ENCODE measurements at regions not wholly inside any gene's neighbourhood (a gene's known extent, or its start where the extent isn't known, plus 50 kb on each side); places are given as distances from the start of the nearest gene placed in this dataset.

DNA sequence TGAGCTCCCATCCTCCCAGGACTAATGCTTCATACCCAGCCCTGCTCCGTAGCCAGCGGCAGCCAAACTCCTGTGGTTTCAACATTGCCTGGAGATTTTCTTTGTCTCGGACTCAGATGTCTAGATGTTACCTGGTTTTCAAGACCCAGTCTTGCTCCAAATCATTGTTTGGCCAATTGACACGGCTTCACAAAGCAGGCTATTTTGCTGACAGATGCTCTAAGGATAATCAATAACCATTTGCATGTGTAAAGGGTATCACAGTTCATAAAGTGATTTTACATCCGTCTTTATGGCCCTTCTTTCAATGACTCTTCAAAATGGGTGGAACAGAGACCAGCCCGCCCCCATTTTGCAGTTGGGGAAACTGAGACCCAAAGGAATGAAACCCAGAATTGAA, 153.4 kb downstream of the SALL1 start:
- H3K27ac ChIP-seq (ENCODE audit: low read length), result no peak overlapping the region
- WGBS (ENCODE audit: insufficient coverage), result 83% methylated on average over 3 of the region's 6 CpGs

DNA sequence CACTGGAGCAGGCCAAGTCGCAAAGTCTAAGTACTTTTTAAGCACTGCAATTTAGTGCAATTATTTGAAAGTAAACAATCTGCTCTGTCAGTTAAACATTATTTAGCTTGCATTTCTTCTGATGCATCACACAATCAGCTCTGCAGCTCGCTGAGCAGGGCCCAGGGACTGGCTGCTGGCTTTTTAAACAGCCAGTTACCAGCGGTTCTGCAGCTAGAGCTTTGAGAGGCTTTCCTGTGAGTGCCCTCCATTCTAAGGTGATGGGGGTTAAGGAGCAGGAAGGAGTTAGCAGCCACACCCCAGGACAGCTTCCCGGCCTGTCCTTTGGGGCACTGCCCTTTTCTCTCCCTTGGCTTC, 154.3 kb downstream of the SALL1 start:
- WGBS (ENCODE audit: insufficient coverage), result 0% methylated on average over 2 of the region's 4 CpGs
- Histone ChIP-seq H3K36me3 (ENCODE audit: control insufficient read depth, insufficient read depth, low read length) (no peaks in the 10 kb centered on the region), H3K9me3 (replicated peaks; ENCODE audit: control insufficient read depth, low read depth, low read length) (no peaks in the 10 kb centered on the region), H3K4me3 (ENCODE audit: low read length) (no peak overlapping the region), H3K27ac (ENCODE audit: low read length) (no peak overlapping the region), H3K4me1 (ENCODE audit: control insufficient read depth, insufficient read depth, low read length) (no peaks in the 10 kb centered on the region), H3K27me3 (ENCODE audit: control insufficient read depth, insufficient read depth, low read length) (no peaks in the 10 kb centered on the region)
- no peak for DNase-seq

More for the DNA sequence above, 153.4 kb downstream of the SALL1 start:
- Histone ChIP-seq H3K27me3 (ENCODE audit: control insufficient read depth, insufficient read depth, low read length) (no peaks in the 10 kb centered on the region), H3K36me3 (ENCODE audit: control insufficient read depth, insufficient read depth, low read length) (no peaks in the 10 kb centered on the region), H3K4me3 (ENCODE audit: low read length) (no peak overlapping the region), H3K4me1 (ENCODE audit: control insufficient read depth, insufficient read depth, low read length) (no peaks in the 10 kb centered on the region), H3K9me3 (replicated peaks; ENCODE audit: control insufficient read depth, low read depth, low read length) (no peaks in the 10 kb centered on the region)
- no peak for DNase-seq

DNA sequence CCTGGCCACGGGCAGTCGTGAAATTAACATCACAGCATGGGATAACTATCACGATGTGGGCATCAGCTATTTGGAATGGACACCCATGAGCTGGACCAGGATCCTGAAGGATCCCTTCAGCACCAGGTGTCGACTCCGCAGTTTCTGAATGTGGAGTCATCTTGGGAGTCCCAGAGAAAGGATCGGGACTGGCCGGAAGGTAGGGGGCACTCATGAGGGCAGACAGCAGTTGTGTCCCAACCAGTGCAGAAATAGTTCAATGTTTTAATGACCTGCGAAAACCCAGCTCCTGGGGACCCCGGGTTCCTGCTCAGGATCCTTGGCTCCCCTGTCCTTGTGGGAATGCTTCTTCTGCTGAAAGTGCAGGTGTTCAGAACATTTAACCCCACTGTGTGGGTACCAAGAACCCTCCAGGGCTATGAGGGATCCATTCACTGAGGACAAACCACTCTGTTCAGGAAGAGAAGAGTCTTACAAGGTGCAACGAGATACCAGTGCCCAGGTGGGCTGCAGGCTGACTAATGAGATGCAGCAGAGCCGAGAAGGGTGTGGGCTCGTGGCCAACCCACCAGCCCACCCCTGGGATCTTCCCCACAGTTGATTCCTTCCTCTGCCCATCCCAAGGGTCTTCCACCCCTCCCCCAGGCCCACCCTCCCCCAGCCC, 154.8 kb downstream of the SALL1 start:
- 72% methylated on average over 8 of the region's 12 CpGs for WGBS (ENCODE audit: insufficient coverage)

DNA sequence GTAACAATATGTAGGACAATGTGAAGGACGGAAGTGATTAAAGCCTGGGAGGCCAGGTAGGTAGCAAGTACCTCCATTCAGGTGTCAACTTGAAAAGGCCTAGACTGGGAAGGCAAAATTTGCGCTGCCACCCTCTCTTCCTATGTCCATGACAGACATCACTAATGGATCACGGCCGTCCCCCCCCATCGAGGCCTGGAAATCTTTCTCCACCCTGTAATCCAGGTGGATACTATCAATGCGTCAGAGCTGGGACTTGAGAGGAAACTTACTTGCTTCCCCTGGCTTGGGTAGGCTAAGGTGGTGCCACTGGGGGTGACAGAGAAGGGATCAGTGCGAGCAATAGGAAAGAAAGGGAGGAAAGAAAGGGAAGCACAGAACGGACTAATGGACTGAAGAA, 156.1 kb downstream of the SALL1 start:
- H3K27ac ChIP-seq (ENCODE audit: low read length), result no peak overlapping the region
- no peaks in the 10 kb centered on the region for H3K4me1 ChIP-seq (ENCODE audit: control insufficient read depth, insufficient read depth, low read length)
- H3K9me3 ChIP-seq (replicated peaks; ENCODE audit: control insufficient read depth, low read depth, low read length), result no peaks in the 10 kb centered on the region
- no peak overlapping the region for H3K4me3 ChIP-seq (ENCODE audit: low read length)
- no peak for DNase-seq
- H3K36me3 ChIP-seq (ENCODE audit: control insufficient read depth, insufficient read depth, low read length), result no peaks in the 10 kb centered on the region
- WGBS (ENCODE audit: insufficient coverage), result 80% methylated on average over 4 of the region's 8 CpGs
- H3K27me3 ChIP-seq (ENCODE audit: control insufficient read depth, insufficient read depth, low read length), result no peaks in the 10 kb centered on the region

More for the DNA sequence above, 154.8 kb downstream of the SALL1 start:
- no peak for DNase-seq
- H3K4me3 ChIP-seq (ENCODE audit: low read length), result no peak overlapping the region
- no peaks in the 10 kb centered on the region for H3K9me3 ChIP-seq (replicated peaks; ENCODE audit: control insufficient read depth, low read depth, low read length)
- no peaks in the 10 kb centered on the region for H3K27me3 ChIP-seq (ENCODE audit: control insufficient read depth, insufficient read depth, low read length)
- H3K36me3 ChIP-seq (ENCODE audit: control insufficient read depth, insufficient read depth, low read length), result no peaks in the 10 kb centered on the region
- no peaks in the 10 kb centered on the region for H3K4me1 ChIP-seq (ENCODE audit: control insufficient read depth, insufficient read depth, low read length)
- H3K27ac ChIP-seq (ENCODE audit: low read length), result no peak overlapping the region

DNA sequence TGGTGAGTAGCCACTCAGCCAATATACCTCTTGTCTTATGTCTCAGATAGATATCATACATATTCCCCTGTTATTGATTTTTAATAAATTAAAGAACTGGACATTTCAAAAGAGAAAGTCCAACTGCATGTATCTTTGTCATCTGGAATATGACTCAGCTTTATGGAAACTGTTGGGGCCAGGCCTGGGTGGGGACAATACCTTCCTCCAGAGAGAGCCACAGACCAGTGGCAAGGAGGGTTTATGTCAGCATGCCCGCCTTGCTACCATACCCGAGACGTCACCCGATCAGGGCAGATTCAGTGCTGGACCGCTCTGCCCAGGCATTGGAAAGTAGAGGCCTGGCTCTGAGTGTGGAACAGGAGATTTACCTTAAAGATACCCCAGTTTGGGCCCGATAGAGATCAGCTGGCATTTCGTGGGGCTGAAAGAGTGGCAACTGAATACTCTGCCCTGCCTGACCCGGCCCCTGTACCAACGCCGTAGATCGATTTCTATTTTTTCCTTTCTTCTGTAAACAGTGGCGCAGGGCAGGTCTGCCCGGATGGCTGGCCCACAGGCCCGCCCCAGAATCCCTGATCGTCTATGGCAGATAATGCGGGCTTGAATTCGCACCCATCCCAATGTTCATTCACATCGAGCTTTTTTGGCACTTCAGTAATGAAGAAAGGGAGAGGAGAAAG, 158.6 kb downstream of the SALL1 start:
- Histone ChIP-seq H3K4me1 (ENCODE audit: control insufficient read depth, insufficient read depth, low read length) (no peaks in the 10 kb centered on the region), H3K9me3 (replicated peaks; ENCODE audit: control insufficient read depth, low read depth, low read length) (no peaks in the 10 kb centered on the region), H3K36me3 (ENCODE audit: control insufficient read depth, insufficient read depth, low read length) (no peaks in the 10 kb centered on the region), H3K4me3 (ENCODE audit: low read length) (no peak overlapping the region), H3K27me3 (ENCODE audit: control insufficient read depth, insufficient read depth, low read length) (no peaks in the 10 kb centered on the region), H3K27ac (ENCODE audit: low read length) (no peak overlapping the region)
- no peak for DNase-seq
- WGBS (ENCODE audit: insufficient coverage), result 87% methylated on average over 11 of the region's 18 CpGs

DNA sequence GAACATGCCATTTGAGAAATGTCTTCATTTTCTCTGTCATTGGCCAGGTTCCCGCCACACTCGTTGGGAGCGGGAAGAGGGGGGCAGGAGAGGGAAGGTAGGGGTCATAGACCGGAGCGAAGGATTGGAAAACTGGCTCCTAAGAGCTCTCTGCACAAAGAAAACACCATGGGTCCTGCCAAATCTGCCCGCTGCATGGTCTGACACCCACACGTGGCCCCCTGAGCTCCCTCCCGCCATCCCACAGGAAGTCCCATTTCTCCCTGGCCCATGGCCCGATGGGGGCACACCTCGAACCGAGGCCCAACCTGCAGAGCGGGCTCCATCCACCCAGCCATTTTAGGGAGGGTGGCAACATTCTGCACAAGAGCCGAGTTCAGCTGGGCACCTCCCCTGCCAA, 159.6 kb downstream of the SALL1 start:
- 92% methylated on average over 8 of the region's 13 CpGs for WGBS (ENCODE audit: insufficient coverage)
- no peaks in the 10 kb centered on the region for H3K36me3 ChIP-seq (ENCODE audit: control insufficient read depth, insufficient read depth, low read length)
- H3K9me3 ChIP-seq (replicated peaks; ENCODE audit: control insufficient read depth, low read depth, low read length), result no peaks in the 10 kb centered on the region
- H3K4me1 ChIP-seq (ENCODE audit: control insufficient read depth, insufficient read depth, low read length), result no peaks in the 10 kb centered on the region
- no peak overlapping the region for H3K27ac ChIP-seq (ENCODE audit: low read length)
- H3K4me3 ChIP-seq (ENCODE audit: low read length), result no peak overlapping the region
- H3K27me3 ChIP-seq (ENCODE audit: control insufficient read depth, insufficient read depth, low read length), result no peaks in the 10 kb centered on the region
- no peak for DNase-seq

DNA sequence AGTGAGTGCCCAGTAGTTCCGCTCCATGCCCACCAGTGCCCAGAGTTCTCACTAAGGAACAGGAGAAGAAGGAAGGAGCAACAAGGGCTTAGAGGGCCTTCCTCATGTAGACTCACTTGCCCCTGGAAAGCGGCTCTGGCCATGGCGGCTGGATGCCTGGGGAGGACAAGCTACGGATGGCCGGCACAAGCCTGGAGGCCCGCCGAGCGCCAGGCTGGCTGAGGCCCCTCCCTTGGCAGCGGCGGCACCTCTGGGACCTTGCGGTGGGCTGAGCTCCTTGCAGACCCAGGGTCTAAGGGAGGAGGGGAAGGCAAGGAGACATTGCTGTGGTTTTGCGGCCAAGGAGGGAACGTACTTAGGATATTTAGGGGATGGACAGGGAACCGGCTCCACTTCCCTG, 160.1 kb downstream of the SALL1 start:
- Histone ChIP-seq H3K27ac (ENCODE audit: low read length) (no peak overlapping the region), H3K4me1 (ENCODE audit: control insufficient read depth, insufficient read depth, low read length) (no peaks in the 10 kb centered on the region), H3K27me3 (ENCODE audit: control insufficient read depth, insufficient read depth, low read length) (no peaks in the 10 kb centered on the region), H3K4me3 (ENCODE audit: low read length) (no peak overlapping the region), H3K36me3 (ENCODE audit: control insufficient read depth, insufficient read depth, low read length) (no peaks in the 10 kb centered on the region), H3K9me3 (replicated peaks; ENCODE audit: control insufficient read depth, low read depth, low read length) (no peaks in the 10 kb centered on the region)
- DNase-seq, result no peak
- WGBS (ENCODE audit: insufficient coverage), result 94% methylated on average over 14 of the region's 14 CpGs

DNA sequence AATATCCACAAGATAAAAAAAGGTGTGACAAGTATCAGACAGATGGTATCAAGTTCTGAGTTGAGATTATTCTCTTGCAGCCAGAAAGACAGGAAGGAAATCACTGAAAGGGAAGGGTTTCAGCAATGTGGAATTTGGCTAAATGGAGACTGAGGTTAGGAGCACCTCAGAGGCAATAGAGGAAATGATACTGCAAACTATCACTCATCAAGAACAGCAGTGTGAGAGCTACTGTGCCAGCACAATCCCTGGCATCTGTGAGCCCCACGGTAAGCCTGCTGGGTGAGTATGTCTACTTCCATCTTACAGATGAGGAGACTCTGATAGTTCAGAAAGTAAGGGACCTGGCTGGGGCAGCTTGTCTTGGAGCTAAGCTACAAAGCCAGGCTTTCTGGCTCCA, 162.0 kb downstream of the SALL1 start:
- 80% methylated on average over 1 of the region's 1 CpG for WGBS (ENCODE audit: insufficient coverage)
- Histone ChIP-seq H3K27ac (ENCODE audit: low read length) (no peak overlapping the region), H3K4me1 (ENCODE audit: control insufficient read depth, insufficient read depth, low read length) (no peaks in the 10 kb centered on the region), H3K9me3 (replicated peaks; ENCODE audit: control insufficient read depth, low read depth, low read length) (no peaks in the 10 kb centered on the region), H3K27me3 (ENCODE audit: control insufficient read depth, insufficient read depth, low read length) (no peaks in the 10 kb centered on the region), H3K36me3 (ENCODE audit: control insufficient read depth, insufficient read depth, low read length) (no peaks in the 10 kb centered on the region), H3K4me3 (ENCODE audit: low read length) (no peak overlapping the region)
- DNase-seq, result no peak

DNA sequence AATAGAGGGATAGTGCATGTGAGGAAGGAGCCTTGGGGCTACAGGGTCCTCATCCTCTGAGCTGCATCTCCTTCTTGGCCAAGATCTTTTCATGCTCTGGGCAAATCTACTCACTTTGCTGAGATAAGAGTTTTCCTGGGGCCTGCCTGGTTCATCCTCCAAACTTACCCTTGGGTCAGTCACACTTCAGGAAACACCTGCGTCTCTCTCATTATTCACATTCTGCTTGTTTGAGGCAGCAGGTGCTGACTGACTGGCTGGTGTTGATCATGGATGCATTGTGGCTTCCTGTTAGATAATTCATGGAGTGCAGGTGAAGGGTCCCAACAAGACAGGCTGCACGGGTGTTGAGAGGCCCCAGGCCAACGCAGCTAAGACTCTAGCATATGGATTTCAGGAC, 162.6 kb downstream of the SALL1 start:
- Histone ChIP-seq H3K4me1 (ENCODE audit: control insufficient read depth, insufficient read depth, low read length) (no peaks in the 10 kb centered on the region), H3K9me3 (replicated peaks; ENCODE audit: control insufficient read depth, low read depth, low read length) (no peaks in the 10 kb centered on the region), H3K27ac (ENCODE audit: low read length) (no peak overlapping the region), H3K4me3 (ENCODE audit: low read length) (no peak overlapping the region), H3K27me3 (ENCODE audit: control insufficient read depth, insufficient read depth, low read length) (no peaks in the 10 kb centered on the region), H3K36me3 (ENCODE audit: control insufficient read depth, insufficient read depth, low read length) (no peaks in the 10 kb centered on the region)
- WGBS (ENCODE audit: insufficient coverage), result 29% methylated on average over 2 of the region's 3 CpGs
- no peak for DNase-seq

DNA sequence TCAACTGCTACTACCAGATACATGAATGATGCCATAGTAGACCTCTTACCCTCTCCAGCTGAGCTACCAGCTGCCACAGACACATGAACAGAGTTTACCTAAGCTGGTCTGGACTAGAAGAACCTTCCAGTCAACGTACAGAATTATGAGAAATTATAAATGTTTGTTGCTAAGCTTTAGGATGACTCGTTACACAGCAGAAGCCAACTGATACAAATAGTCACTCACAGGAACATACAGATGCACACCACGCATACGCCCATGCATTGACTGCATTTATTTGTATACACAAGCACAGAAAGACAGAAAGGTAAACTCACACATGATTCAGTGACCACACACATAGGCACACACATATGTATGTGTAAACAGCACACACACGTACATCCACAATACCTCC, 164.6 kb downstream of the SALL1 start:
- no peaks in the 10 kb centered on the region for H3K36me3 ChIP-seq (ENCODE audit: control insufficient read depth, insufficient read depth, low read length)
- DNase-seq, result no peak
- no peak overlapping the region for H3K4me3 ChIP-seq (ENCODE audit: low read length)
- WGBS (ENCODE audit: insufficient coverage), result no CpG with 5 or more reads among the region's 5 CpGs
- no peaks in the 10 kb centered on the region for H3K4me1 ChIP-seq (ENCODE audit: control insufficient read depth, insufficient read depth, low read length)
- no peaks in the 10 kb centered on the region for H3K27me3 ChIP-seq (ENCODE audit: control insufficient read depth, insufficient read depth, low read length)
- H3K27ac ChIP-seq (ENCODE audit: low read length), result no peak overlapping the region
- no peaks in the 10 kb centered on the region for H3K9me3 ChIP-seq (replicated peaks; ENCODE audit: control insufficient read depth, low read depth, low read length)
